SW 1271 (cell line): ENCODE measurements at regions not wholly inside any gene's neighbourhood (a gene's known extent, or its start where the extent isn't known, plus 50 kb on each side); places are given as distances from the start of the nearest gene placed in this dataset.

Experiments
- DNase-seq, 2 experiments: peaks; one replicate each; lab custom pipeline; 2025; lab: John Stamatoyannopoulos, UW

- no peak for DNase-seq
These were observed 317.2 kb downstream of the PDGFC start for GRCh38 chr4:156654410-156654809.

GRCh38 chr4:156643826-156644225, 327.8 kb downstream of the PDGFC start:
- DNase-seq = no peak

GRCh38 chr4:156642161-156642560, 329.4 kb downstream of the PDGFC start:
- no peak for DNase-seq

GRCh38 chr4:156638925-156639605, 332.5 kb downstream of the PDGFC start:
- no peak for DNase-seq

GRCh38 chr4:156638334-156638733, 333.3 kb downstream of the PDGFC start:
- no peak for DNase-seq

- no peak for DNase-seq
These were observed 335.2 kb downstream of the PDGFC start for GRCh38 chr4:156636381-156636780.

GRCh38 chr4:156635051-156635450, 336.5 kb downstream of the PDGFC start:
- DNase-seq = no peak

- DNase-seq = no peak
These were observed 337.0 kb downstream of the PDGFC start for GRCh38 chr4:156634612-156635011.

GRCh38 chr4:156633847-156634246, 337.8 kb downstream of the PDGFC start:
- no peak for DNase-seq

GRCh38 chr4:156628858-156629257, 342.7 kb downstream of the PDGFC start:
- DNase-seq = no peak

- DNase-seq = no peak
These were observed 348.2 kb downstream of the PDGFC start for GRCh38 chr4:156623376-156623775.

- DNase-seq = no peak
These were observed 350.8 kb downstream of the PDGFC start for GRCh38 chr4:156620786-156621185.

GRCh38 chr4:156619154-156619934, 352.3 kb downstream of the PDGFC start:
- no peak for DNase-seq

- no peak for DNase-seq
These were observed 356.5 kb downstream of the PDGFC start for GRCh38 chr4:156615066-156615531.

GRCh38 chr4:156614536-156614935, 357.1 kb downstream of the PDGFC start:
- DNase-seq = no peak

- no peak for DNase-seq
These were observed 362.2 kb downstream of the PDGFC start for GRCh38 chr4:156609421-156609820.

GRCh38 chr4:156608651-156609050, 362.9 kb downstream of the PDGFC start:
- no peak for DNase-seq

- no peak for DNase-seq
These were observed 364.1 kb downstream of the PDGFC start for GRCh38 chr4:156607478-156607857.

- no peak for DNase-seq
These were observed 364.8 kb downstream of the PDGFC start for GRCh38 chr4:156606554-156607477.

GRCh38 chr4:156598138-156598681, 373.4 kb downstream of the PDGFC start:
- DNase-seq = no peak

GRCh38 chr4:156596706-156597329, 374.8 kb downstream of the PDGFC start:
- DNase-seq = no peak

- DNase-seq = no peak
These were observed 375.6 kb downstream of the PDGFC start for GRCh38 chr4:156596026-156596425.
